GM12873 (cell line): ENCODE measurements at regions not wholly inside any gene's neighbourhood (a gene's known extent, or its start where the extent isn't known, plus 50 kb on each side); places are given as distances from the start of the nearest gene placed in this dataset.

Experiments
- TF ChIP-seq, protein P1 (sequence below): IDR thresholded peaks from 2 replicates; pipeline ENCODE4 v1.5.1; 2012; ENCODE audit warnings: low read depth, mild to moderate bottlenecking, moderate library complexity, low read length, control low read depth; ENCODE audit not compliant: insufficient read depth; ENCODE audit errors: missing control alignments

DNA sequence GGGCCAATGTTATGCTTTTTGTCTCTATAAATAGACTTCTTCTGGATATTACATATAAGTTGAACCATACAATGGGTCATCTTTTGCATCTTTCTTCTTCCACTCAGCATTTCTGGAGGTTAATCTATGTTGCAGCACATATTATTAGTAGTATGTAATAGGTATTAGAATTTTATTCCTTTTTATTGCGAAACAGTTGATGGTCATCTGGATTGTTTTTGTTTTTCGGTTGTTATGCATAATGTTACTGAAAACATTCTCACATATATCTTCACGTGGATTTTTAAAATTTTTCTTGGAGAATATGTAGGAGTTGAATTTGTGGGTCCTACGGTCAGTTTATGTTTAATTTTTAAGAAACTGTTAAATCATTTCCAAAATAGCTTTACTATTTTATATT lies 466.8 kb downstream of the SLCO4C1 start:
- TF ChIP-seq, protein P1, sequence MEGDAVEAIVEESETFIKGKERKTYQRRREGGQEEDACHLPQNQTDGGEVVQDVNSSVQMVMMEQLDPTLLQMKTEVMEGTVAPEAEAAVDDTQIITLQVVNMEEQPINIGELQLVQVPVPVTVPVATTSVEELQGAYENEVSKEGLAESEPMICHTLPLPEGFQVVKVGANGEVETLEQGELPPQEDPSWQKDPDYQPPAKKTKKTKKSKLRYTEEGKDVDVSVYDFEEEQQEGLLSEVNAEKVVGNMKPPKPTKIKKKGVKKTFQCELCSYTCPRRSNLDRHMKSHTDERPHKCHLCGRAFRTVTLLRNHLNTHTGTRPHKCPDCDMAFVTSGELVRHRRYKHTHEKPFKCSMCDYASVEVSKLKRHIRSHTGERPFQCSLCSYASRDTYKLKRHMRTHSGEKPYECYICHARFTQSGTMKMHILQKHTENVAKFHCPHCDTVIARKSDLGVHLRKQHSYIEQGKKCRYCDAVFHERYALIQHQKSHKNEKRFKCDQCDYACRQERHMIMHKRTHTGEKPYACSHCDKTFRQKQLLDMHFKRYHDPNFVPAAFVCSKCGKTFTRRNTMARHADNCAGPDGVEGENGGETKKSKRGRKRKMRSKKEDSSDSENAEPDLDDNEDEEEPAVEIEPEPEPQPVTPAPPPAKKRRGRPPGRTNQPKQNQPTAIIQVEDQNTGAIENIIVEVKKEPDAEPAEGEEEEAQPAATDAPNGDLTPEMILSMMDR: no peak

DNA sequence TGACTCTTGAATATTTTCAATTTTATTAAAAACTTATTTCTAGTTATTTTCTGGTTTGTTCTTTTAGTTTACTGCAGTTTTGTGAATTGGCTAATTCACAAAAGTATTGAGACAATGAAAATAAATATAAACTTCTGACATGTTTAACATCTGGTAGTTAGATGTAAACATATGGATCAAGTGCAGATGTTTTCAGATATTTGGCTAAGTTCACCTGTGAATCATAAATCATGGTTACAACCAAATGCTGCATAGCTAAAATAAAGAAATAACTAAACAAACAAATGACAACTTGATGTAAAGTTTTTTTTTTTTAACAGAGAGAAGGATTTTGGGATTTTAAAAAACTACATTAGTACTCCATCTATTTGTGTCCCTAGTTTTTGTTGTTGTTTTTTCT lies 484.6 kb downstream of the SLCO4C1 start:
- TF ChIP-seq, protein P1: no peak

DNA sequence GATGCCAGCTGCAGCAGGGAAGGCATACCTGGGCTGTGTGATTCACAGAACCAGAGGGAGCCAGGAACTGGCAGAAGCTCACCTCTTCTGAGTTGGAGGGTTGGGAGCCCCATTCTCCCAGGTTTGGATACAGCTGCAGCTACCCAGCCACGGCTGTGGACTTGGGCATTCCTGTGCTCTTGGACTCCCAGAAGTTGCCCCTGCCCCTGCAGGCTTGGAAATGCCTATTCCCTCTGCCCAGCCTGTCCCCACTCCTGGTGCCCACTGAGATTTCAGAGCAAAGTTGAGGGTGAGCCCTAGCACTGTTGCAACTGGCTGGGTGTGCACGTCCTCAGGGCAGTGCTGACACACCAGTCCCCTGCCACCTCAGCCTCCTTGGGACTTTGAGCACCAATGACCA lies 489.7 kb downstream of the SLCO4C1 start:
- TF ChIP-seq, protein P1: no peak

DNA sequence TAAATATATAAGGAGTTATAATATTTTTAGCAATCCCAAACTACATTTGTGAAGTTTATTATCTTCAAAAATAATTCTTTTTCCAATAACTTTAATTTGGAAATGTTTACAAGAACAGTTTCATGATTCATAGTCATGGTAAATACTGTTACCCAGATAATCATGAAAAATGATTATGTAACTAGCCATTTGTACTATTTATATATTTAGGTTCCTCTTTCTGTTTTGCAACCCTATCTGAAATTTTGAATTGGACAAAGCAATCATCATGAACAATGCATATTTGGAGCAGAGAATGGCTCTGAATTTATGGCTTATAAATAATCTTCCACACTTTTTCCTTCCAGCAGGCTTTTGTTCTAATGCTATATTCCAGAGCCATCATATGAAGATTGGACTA lies 499.7 kb downstream of the SLCO4C1 start:
- TF ChIP-seq, protein P1: no peak

DNA sequence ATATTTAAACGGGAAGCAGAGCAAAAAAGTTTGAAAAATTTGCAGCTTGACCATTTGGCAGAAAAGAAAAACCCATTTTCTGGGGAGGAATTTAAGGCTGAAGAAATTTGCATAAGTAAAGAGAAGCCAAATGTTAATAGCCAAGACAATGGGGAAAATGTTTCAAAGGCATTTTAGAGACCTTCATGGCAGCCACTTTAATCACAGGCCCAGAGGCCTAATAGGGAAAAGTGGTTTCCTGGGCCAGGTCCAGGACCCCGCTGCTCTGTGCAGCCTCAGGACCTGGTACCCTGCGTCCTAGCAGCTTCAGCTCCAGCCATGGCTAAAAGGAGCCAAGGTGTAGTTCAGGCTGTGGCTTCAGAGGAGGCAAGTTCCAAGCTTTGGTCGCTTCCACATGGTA lies 507.3 kb downstream of the SLCO4C1 start:
- TF ChIP-seq, protein P1: no peak

DNA sequence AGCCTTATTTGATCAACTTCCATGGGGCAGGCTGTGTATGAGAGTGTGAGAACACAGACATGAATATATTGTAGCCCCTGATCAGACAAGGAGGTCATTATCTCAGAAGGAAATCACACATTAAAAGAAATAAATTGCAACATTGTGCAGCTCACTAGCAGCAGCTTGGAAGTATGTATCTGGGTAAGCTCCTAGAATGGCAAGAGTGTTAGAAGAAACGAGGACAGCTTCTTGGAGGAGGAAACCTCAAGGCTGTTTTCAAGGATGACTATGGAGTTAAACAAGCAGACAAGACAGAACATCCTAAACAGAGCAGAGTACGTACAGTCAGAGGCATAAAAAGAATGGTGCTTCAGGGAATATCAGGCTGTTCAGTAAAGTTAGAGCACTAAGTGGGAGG lies 511.0 kb downstream of the SLCO4C1 start:
- TF ChIP-seq, protein P1: no peak

DNA sequence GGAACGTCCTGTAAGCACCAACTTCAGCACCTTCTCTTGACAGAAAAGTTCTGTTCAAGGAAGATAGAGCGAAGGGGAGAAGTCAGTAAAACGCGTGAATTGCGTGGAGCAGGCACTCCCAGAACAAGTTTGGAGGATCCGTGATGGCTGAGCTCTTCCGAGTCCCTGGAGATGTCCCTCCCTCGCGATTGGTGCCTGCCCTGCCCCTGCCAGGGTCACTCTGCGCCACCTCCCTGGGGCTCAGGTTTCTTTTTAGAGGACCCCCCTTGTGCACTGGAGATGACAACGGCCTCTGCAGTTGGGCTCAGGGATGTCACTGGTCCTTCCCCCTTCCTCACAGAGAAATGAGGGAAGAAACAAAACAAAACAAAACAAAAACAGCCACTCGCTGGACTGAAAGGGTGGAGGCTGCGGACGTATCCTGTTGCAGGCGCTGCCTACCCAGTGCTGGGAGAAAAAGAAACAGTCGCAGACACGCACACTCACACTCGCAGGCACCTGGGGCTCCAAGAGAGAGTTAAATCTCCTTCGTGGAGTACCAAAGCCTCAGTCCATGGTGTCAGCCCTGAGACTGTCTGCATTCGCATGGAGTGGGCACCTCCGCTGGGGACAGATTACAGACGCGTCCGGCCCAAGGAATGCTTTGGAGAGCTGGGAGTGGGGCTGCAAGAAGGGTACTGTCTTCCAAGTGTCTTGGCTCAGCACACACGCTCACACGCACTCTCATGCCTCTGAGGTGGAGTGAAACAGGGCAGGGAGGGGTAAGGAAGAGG lies 512.7 kb downstream of the SLCO4C1 start:
- TF ChIP-seq, protein P1: no peak
